ENCODE measurements at regions not wholly inside any gene's neighbourhood (a gene's known extent, or its start where the extent isn't known, plus 50 kb on each side); places are given as distances from the start of the nearest gene placed in this dataset.

GRCh38 chr12:113666223-113666622 is 194.6 kb upstream of the LHX5 start:
- TF ChIP-seq CTCF (IDR thresholded peaks at IDR 0.05; ENCODE audit: poor library complexity, severe bottlenecking): no peak
- no peak overlapping the region for H3K4me3 ChIP-seq (ENCODE audit: severe bottlenecking)
- no peaks in the 10 kb centered on the region for H3K9me3 ChIP-seq (ENCODE audit: severe bottlenecking)
- DNase-seq (ENCODE audit: low spot score) (no peak), ATAC-seq (ENCODE audit: low read depth) (no peak)
- peaks cover 38% of the 10 kb centered on the region for H3K27me3 ChIP-seq (ENCODE audit: insufficient read depth, poor library complexity, severe bottlenecking)
- no peak overlapping the region for H3K27ac ChIP-seq (ENCODE audit: poor library complexity, severe bottlenecking)
- no peaks in the 10 kb centered on the region for H3K36me3 ChIP-seq (ENCODE audit: low read depth)
- H3K4me1 ChIP-seq (ENCODE audit: insufficient read depth, poor library complexity, severe bottlenecking): no peaks in the 10 kb centered on the region

DNA sequence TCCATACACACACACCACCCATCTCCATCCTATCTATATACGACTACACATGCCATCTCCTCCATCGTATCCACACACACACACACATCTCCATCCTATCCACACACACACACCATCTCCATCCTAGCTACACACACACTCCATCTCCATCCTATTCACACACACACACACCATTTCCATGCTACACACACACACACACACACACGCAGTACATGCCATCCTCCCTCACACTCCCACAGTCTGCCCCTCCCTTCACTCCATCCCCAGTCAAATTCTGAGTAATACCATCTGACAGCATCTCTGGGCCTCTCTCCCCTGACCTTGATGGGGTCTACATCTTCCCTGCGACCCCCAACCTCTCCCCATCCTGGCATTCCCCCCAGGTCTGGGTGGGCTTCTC is 193.8 kb upstream of the LHX5 start:
- Histone ChIP-seq H3K27me3 (ENCODE audit: insufficient read depth, poor library complexity, severe bottlenecking) (peaks cover 30% of the 10 kb centered on the region), H3K9me3 (ENCODE audit: severe bottlenecking) (no peaks in the 10 kb centered on the region), H3K4me3 (ENCODE audit: severe bottlenecking) (no peak overlapping the region), H3K36me3 (ENCODE audit: low read depth) (no peaks in the 10 kb centered on the region), H3K4me1 (ENCODE audit: insufficient read depth, poor library complexity, severe bottlenecking) (no peaks in the 10 kb centered on the region), H3K27ac (ENCODE audit: poor library complexity, severe bottlenecking) (no peak overlapping the region)
- TF ChIP-seq CTCF (IDR thresholded peaks at IDR 0.05; ENCODE audit: poor library complexity, severe bottlenecking): no peak
- DNase-seq (ENCODE audit: low spot score) (no peak), ATAC-seq (ENCODE audit: low read depth) (no peak)

DNA sequence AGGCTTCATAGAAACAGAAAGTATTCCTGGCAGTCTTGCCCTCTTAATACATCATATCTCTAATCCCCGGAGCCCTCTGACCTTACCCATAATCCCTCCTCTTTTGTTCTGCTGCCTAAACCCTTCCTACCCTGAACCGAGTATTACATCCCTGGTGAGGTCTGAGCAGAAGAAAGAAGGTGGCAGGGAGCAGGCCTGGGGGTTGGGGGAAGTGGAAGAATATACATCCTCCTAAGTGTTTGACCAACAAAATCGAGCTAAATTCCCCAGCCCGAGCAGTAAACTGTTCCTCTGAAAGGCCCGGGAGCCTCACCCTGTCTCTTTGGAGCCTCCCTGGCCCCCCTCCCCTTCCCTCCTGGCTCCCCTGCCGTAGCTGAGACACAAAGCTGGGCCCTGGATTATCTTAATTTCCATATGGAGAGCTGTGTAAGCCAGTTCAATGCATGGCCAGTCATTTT is 192.6 kb upstream of the LHX5 start:
- peaks cover 18% of the 10 kb centered on the region for H3K27me3 ChIP-seq (ENCODE audit: insufficient read depth, poor library complexity, severe bottlenecking)
- no peaks in the 10 kb centered on the region for H3K36me3 ChIP-seq (ENCODE audit: low read depth)
- no peak overlapping the region for H3K27ac ChIP-seq (ENCODE audit: poor library complexity, severe bottlenecking)
- no peaks in the 10 kb centered on the region for H3K9me3 ChIP-seq (ENCODE audit: severe bottlenecking)
- ATAC-seq (ENCODE audit: low read depth) (no peak), DNase-seq (ENCODE audit: low spot score) (no peak)
- TF ChIP-seq CTCF (IDR thresholded peaks at IDR 0.05; ENCODE audit: poor library complexity, severe bottlenecking): no peak
- no peak overlapping the region for H3K4me3 ChIP-seq (ENCODE audit: severe bottlenecking)
- no peaks in the 10 kb centered on the region for H3K4me1 ChIP-seq (ENCODE audit: insufficient read depth, poor library complexity, severe bottlenecking)

GRCh38 chr12:113663396-113663795 is 191.7 kb upstream of the LHX5 start:
- no peak for TF ChIP-seq CTCF (IDR thresholded peaks at IDR 0.05; ENCODE audit: poor library complexity, severe bottlenecking)
- Histone ChIP-seq H3K36me3 (ENCODE audit: low read depth) (no peaks in the 10 kb centered on the region), H3K9me3 (ENCODE audit: severe bottlenecking) (no peaks in the 10 kb centered on the region), H3K27ac (ENCODE audit: poor library complexity, severe bottlenecking) (no peak overlapping the region), H3K4me3 (ENCODE audit: severe bottlenecking) (no peak overlapping the region), H3K4me1 (ENCODE audit: insufficient read depth, poor library complexity, severe bottlenecking) (no peaks in the 10 kb centered on the region), H3K27me3 (ENCODE audit: insufficient read depth, poor library complexity, severe bottlenecking) (peaks cover 10% of the 10 kb centered on the region)
- DNase-seq (ENCODE audit: low spot score) (no peak), ATAC-seq (ENCODE audit: low read depth) (no peak)

DNA sequence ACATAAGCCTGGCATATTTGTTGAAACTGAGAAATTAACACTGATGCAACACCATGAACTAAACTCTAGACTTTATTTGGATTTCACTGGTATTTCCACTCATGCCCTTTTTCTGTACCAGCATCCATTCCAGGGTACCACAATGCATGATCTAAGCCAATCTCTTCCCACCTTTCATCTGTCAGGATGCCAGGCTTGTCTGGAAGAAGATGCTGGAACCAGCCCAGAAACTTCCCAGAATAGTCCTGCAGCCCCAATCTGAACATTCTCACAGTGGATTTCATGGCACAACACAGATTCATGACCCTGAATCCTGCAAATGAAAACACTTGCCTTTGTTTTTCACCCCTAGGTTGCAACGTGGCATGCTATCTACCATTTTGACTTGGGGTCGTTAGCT is 189.3 kb upstream of the LHX5 start:
- H3K9me3 ChIP-seq (ENCODE audit: severe bottlenecking): no peaks in the 10 kb centered on the region
- DNase-seq (ENCODE audit: low spot score) (no peak), ATAC-seq (ENCODE audit: low read depth) (no peak)
- H3K36me3 ChIP-seq (ENCODE audit: low read depth): no peaks in the 10 kb centered on the region
- TF ChIP-seq CTCF (IDR thresholded peaks at IDR 0.05; ENCODE audit: poor library complexity, severe bottlenecking): no peak
- H3K4me3 ChIP-seq (ENCODE audit: severe bottlenecking): no peak overlapping the region
- no peaks in the 10 kb centered on the region for H3K27me3 ChIP-seq (ENCODE audit: insufficient read depth, poor library complexity, severe bottlenecking)
- no peaks in the 10 kb centered on the region for H3K4me1 ChIP-seq (ENCODE audit: insufficient read depth, poor library complexity, severe bottlenecking)
- no peak overlapping the region for H3K27ac ChIP-seq (ENCODE audit: poor library complexity, severe bottlenecking)

All from RWPE2 (cell line).